A549 (cell line): ENCODE measurements at regions not wholly inside any gene's neighbourhood (a gene's known extent, or its start where the extent isn't known, plus 50 kb on each side); places are given as distances from the start of the nearest gene placed in this dataset.

Experiments used
- ATAC-seq, 2 experiments: fragments of 200-7000 bp in 1 of 2; fragments of >200 bp in 1 of 2; cut with Nextera tagmentation in 1 of 2; cut with Tn5 transposase in 1 of 2; 3 replicates each; pipeline versions ENCODE4 v1.8.0 to v1.9.1; 2018 to 2020; ENCODE audit warnings: mild to moderate bottlenecking in 1 of 2, moderate library complexity in 1 of 2
- CTCF ChIA-PET: fragments of 300-600 bp; sonication (Branson Sonifier 250); formaldehyde crosslinking; extraction: SDS; loops from one replicate; lab custom pipeline; 2021; ENCODE audit warnings: antibody characterized with exemption, inconsistent platforms; lab: Yijun Ruan, JAX
- POLR2A ChIA-PET: fragments of 350-600 bp; formaldehyde crosslinking; extraction: SDS; loops from one replicate; lab custom pipeline; 2021; ENCODE audit warnings: antibody characterized with exemption, inconsistent platforms; lab: Yijun Ruan, JAX
- DNase-seq, 2 experiments: peaks; one replicate each; pipeline versions ENCODE4 v3.0.0 to v3.0.0-alpha.2; 2011 to 2016; ENCODE audit warnings: low read depth in 1 of 2, low spot score in 1 of 2
- FAIRE-seq: peaks from 2 replicates; lab custom pipeline; 2011; peaks lifted over from hg19 to GRCh38; lab: Jason Lieb, UNC
- H3K27ac ChIP-seq, 2 experiments: fragments of >200 bp; sonication (Bioruptor Twin); formaldehyde crosslinking; 3 replicates each; pipeline ENCODE4 v1.5.1; 2016 to 2017
- H3K4me1 ChIP-seq: fragments of >200 bp; sonication (Bioruptor Twin); formaldehyde crosslinking; 3 replicates; pipeline ENCODE4 v1.6.1; 2016
- H3K4me2 ChIP-seq: fragments of >200 bp; sonication (Bioruptor Twin); formaldehyde crosslinking; 3 replicates; pipeline ENCODE4 v1.6.1; 2016
- H3K4me3 ChIP-seq: fragments of >200 bp; sonication (Bioruptor Twin); formaldehyde crosslinking; 3 replicates; pipeline ENCODE4 v1.5.1; 2016
- H3K9me3 ChIP-seq: fragments of >200 bp; sonication (Bioruptor Twin); formaldehyde crosslinking; 3 replicates; pipeline ENCODE4 v1.6.1; 2016
- CBX2 ChIP-seq: fragments of 200-600 bp; sonication (generic); IDR thresholded peaks from 2 replicates; pipeline ENCODE4 v1.6.1; 2016; ENCODE audit warnings: low read depth, mild to moderate bottlenecking, borderline replicate concordance
- CHD4 ChIP-seq: fragments of 200-600 bp; sonication (generic); IDR thresholded peaks from 2 replicates; pipeline ENCODE4 v1.6.1; 2016; ENCODE audit warnings: antibody characterized with exemption, mild to moderate bottlenecking, borderline replicate concordance
- CTCF ChIP-seq: fragments of >200 bp; sonication (Bioruptor Twin); formaldehyde crosslinking; IDR thresholded peaks from 3 replicates; pipeline ENCODE4 v1.5.1; 2016
- EHMT2 ChIP-seq: fragments of 200-600 bp; sonication (generic); IDR thresholded peaks from 2 replicates; pipeline ENCODE4 v1.6.1; 2016; ENCODE audit warnings: antibody characterized with exemption, low read depth, mild to moderate bottlenecking, moderate library complexity
- FOXS1 ChIP-seq: fragments of 250-450 bp; sonication (Bioruptor Pico); IDR thresholded peaks from 2 replicates; pipeline ENCODE4 v1.5.0; 2020; ENCODE audit warnings: mild to moderate bottlenecking, moderate library complexity
- HOXB5 ChIP-seq: fragments of 250-450 bp; sonication (Bioruptor Pico); IDR thresholded peaks from 2 replicates; pipeline ENCODE4 v1.5.0; 2020; ENCODE audit warnings: mild to moderate bottlenecking, moderate library complexity
- JUN ChIP-seq, 2 experiments: fragments of >200 bp; sonication (Bioruptor Twin); formaldehyde crosslinking; IDR thresholded peaks; 2 replicates in 1 of 2; 3 replicates in 1 of 2; pipeline ENCODE4 v1.6.1; 2016 to 2017
- JUNB ChIP-seq: fragments of >200 bp; sonication (Bioruptor Twin); formaldehyde crosslinking; IDR thresholded peaks from 2 replicates; pipeline ENCODE4 v1.6.1; 2016
- KDM1A ChIP-seq: fragments of 200-600 bp; sonication (generic); IDR thresholded peaks from 2 replicates; pipeline ENCODE4 v1.6.1; 2016; ENCODE audit warnings: low read depth, mild to moderate bottlenecking
- MYC ChIP-seq: IDR thresholded peaks from 2 replicates; pipeline ENCODE4 v1.6.1; 2012; ENCODE audit warnings: mild to moderate bottlenecking, inconsistent platforms, low read length, improper control_type of control experiment, borderline replicate concordance
- NFE2L2 ChIP-seq: fragments of 150-350 bp; conservative IDR thresholded peaks from 2 replicates; pipeline ENCODE4 v1.6.1; 2014; ENCODE audit warnings: low read length
- PHF8 ChIP-seq: fragments of 200-600 bp; sonication (generic); IDR thresholded peaks from 2 replicates; pipeline ENCODE4 v1.6.1; 2016; ENCODE audit warnings: low read depth, mild to moderate bottlenecking, antibody characterized with exemption, moderate library complexity, borderline replicate concordance
- POLR2A ChIP-seq: IDR thresholded peaks from 2 replicates; pipeline ENCODE4 v1.6.1; 2012; ENCODE audit warnings: mild to moderate bottlenecking, low read length
- POLR2AphosphoS2 ChIP-seq: conservative IDR thresholded peaks from 2 replicates; pipeline ENCODE4 v1.6.1; 2012; ENCODE audit warnings: low read length, improper control_type of control experiment, inconsistent platforms
- RAD21 ChIP-seq, 2 experiments: fragments of >200 bp in 1 of 2; sonication (Bioruptor Twin) in 1 of 2; formaldehyde crosslinking in 1 of 2; IDR thresholded peaks in 1 of 2; conservative IDR thresholded peaks in 1 of 2; 2 replicates in 1 of 2; 3 replicates in 1 of 2; pipeline ENCODE4 v1.6.1; 2012 to 2018; ENCODE audit warnings: inconsistent platforms in 1 of 2
- RARB ChIP-seq: fragments of 250-450 bp; sonication (Bioruptor Pico); IDR thresholded peaks from 2 replicates; pipeline ENCODE4 v1.8.0; 2021; ENCODE audit warnings: mild to moderate bottlenecking, moderate library complexity
- SMC3 ChIP-seq: fragments of >200 bp; sonication (Bioruptor Twin); formaldehyde crosslinking; IDR thresholded peaks from 3 replicates; pipeline ENCODE4 v1.6.1; 2018; ENCODE audit warnings: inconsistent platforms
- SREBF2 ChIP-seq: fragments of 450-650 bp; IDR thresholded peaks from 2 replicates; pipeline ENCODE4 v1.6.1; 2014; ENCODE audit warnings: mild to moderate bottlenecking, moderate library complexity
- TFCP2L1 ChIP-seq: fragments of 250-450 bp; sonication (Bioruptor Pico); IDR thresholded peaks from 2 replicates; pipeline ENCODE4 v1.5.0; 2021; ENCODE audit warnings: mild to moderate bottlenecking
- TP53 ChIP-seq: fragments of 250-450 bp; sonication (Bioruptor Pico); IDR thresholded peaks from 2 replicates; pipeline ENCODE4 v1.5.0; 2021; ENCODE audit warnings: mild to moderate bottlenecking, moderate library complexity
- ZFP36 ChIP-seq: fragments of 450-650 bp; IDR thresholded peaks from 2 replicates; pipeline ENCODE4 v1.6.1; 2014; ENCODE audit warnings: borderline replicate concordance; ENCODE audit not compliant: partially characterized antibody
- WGBS: methylation state at CpG from one replicate; pipeline ENCODE4 v1.1.6; 2017; ENCODE audit errors: missing lambda C conversion rate; 5-methylcytosine and 5-hydroxymethylcytosine counted together
- TF ChIP-seq, protein P1 (sequence below): fragments of 250-450 bp; sonication (Bioruptor Pico); IDR thresholded peaks from 2 replicates; pipeline ENCODE4 v1.5.0; 2020; ENCODE audit warnings: low read depth, mild to moderate bottlenecking, moderate library complexity
- TF ChIP-seq, protein P2 (sequence below): fragments of >200 bp; sonication (Bioruptor Twin); formaldehyde crosslinking; IDR thresholded peaks from 3 replicates; pipeline ENCODE4 v1.6.1; 2016

- Histone ChIP-seq H3K4me1 (no peaks in the 10 kb centered on the region), H3K4me2 (no peak overlapping the region), H3K9me3 (no peaks in the 10 kb centered on the region), H3K27ac (no peak overlapping the region), H3K4me3 (no peak overlapping the region)
- FAIRE-seq (no peak), DNase-seq (no peak), ATAC-seq (no peak)
- TF ChIP-seq RARB = no peak
- TF ChIP-seq, protein P1, sequence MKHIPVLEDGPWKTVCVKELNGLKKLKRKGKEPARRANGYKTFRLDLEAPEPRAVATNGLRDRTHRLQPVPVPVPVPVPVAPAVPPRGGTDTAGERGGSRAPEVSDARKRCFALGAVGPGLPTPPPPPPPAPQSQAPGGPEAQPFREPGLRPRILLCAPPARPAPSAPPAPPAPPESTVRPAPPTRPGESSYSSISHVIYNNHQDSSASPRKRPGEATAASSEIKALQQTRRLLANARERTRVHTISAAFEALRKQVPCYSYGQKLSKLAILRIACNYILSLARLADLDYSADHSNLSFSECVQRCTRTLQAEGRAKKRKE (CRISPR knock-in tag) = no peak
- TF ChIP-seq, protein P2, sequence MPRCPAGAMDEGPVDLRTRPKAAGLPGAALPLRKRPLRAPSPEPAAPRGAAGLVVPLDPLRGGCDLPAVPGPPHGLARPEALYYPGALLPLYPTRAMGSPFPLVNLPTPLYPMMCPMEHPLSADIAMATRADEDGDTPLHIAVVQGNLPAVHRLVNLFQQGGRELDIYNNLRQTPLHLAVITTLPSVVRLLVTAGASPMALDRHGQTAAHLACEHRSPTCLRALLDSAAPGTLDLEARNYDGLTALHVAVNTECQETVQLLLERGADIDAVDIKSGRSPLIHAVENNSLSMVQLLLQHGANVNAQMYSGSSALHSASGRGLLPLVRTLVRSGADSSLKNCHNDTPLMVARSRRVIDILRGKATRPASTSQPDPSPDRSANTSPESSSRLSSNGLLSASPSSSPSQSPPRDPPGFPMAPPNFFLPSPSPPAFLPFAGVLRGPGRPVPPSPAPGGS = no peak
- no peak for TF ChIP-seq JUNB
- TF ChIP-seq ZFP36 = no peak
- ChIA-PET POLR2A (no interaction called here), CTCF (no interaction called here)
- WGBS = 2% methylated on average over 2 of the region's 2 CpGs
Measured at GRCh38 chr11:26837154-26837553, 115.3 kb upstream of the SLC5A12 start.

DNA sequence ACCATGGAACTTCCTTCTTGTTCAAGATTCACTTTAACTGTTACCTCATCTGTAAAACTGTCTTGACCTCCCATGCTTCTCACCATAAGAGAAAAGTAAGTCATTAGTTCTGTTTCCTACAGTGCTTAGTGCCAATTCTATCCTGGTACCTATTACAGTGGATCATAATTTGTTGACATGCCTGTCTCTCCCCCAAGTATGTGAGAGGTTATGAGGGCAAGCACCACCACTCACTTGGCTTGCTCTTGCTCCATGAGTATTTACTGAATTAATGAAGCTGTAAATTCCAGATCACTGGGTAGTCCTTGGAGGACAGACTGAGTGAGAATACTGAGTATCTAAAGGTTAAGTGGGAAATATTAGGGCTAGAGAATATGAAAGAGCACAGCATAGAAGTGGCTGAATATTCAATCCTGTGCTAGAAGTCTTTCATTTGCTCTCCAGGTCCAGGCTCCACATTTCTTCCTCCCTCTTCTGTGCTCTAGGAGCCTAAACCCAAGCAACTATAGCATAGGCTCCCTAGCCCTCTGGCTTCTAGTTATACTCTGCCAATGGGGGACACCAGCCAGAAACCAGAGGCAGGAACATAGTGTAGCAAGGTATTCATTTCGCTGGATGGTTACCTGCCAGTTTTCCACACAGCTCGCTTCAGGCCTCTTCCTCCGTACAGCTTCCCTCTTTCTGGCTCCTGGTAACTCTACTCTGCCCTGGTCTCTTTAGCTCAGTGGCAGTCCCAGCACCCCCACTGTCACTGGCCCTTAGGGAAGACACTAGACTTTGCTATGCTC is 118.2 kb upstream of the SLC5A12 start:
- DNase-seq = no peak
- no peaks in the 10 kb centered on the region for H3K4me1 ChIP-seq
- 0% methylated on average over 3 of the region's 3 CpGs for WGBS
- no peak for ATAC-seq
- no peak overlapping the region for H3K4me2 ChIP-seq
- no peak for TF ChIP-seq MYC
- TF ChIP-seq POLR2A = no peak
- no peak for TF ChIP-seq NFE2L2
- TF ChIP-seq CHD4 = no peak
- no peak for TF ChIP-seq CBX2
- TF ChIP-seq POLR2AphosphoS2 = no peak
- no peak for TF ChIP-seq HOXB5 (CRISPR knock-in tag)
- ChIA-PET POLR2A (no interaction called here), CTCF (no interaction called here)
- no peaks in the 10 kb centered on the region for H3K9me3 ChIP-seq
- no peak for FAIRE-seq
- H3K4me3 ChIP-seq = no peak overlapping the region
- no peak overlapping the region for H3K27ac ChIP-seq

- WGBS = 3% methylated on average over 2 of the region's 2 CpGs
- no peak for ATAC-seq
- no peak for DNase-seq
- CTCF ChIA-PET = no interaction called here
- Histone ChIP-seq H3K4me2 (no peak overlapping the region), H3K9me3 (no peaks in the 10 kb centered on the region), H3K4me1 (no peaks in the 10 kb centered on the region), H3K4me3 (no peak overlapping the region), H3K27ac (no peak overlapping the region)
- TF ChIP-seq CBX2 (no peak), FOXS1 (CRISPR knock-in tag) (no peak), HOXB5 (CRISPR knock-in tag) (no peak), TFCP2L1 (CRISPR knock-in tag) (no peak), SMC3 (no peak), CTCF (no peak), SREBF2 (no peak), RAD21 (conservative IDR thresholded peaks at IDR 0.05 in 1 of 2, IDR thresholded peaks at IDR 0.05 in 1 of 2) (no peak), PHF8 (no peak), TP53 (CRISPR knock-in tag) (no peak), EHMT2 (no peak), KDM1A (no peak), JUN (IDR thresholded peaks at IDR 0.05) (no peak)
- no peak for FAIRE-seq
- POLR2A ChIA-PET = no interaction called here
Measured at GRCh38 chr11:26841818-26842473, 120.1 kb upstream of the SLC5A12 start.
